ENCODE measurements at regions not wholly inside any gene's neighbourhood (a gene's known extent, or its start where the extent isn't known, plus 50 kb on each side); places are given as distances from the start of the nearest gene placed in this dataset.

DNA sequence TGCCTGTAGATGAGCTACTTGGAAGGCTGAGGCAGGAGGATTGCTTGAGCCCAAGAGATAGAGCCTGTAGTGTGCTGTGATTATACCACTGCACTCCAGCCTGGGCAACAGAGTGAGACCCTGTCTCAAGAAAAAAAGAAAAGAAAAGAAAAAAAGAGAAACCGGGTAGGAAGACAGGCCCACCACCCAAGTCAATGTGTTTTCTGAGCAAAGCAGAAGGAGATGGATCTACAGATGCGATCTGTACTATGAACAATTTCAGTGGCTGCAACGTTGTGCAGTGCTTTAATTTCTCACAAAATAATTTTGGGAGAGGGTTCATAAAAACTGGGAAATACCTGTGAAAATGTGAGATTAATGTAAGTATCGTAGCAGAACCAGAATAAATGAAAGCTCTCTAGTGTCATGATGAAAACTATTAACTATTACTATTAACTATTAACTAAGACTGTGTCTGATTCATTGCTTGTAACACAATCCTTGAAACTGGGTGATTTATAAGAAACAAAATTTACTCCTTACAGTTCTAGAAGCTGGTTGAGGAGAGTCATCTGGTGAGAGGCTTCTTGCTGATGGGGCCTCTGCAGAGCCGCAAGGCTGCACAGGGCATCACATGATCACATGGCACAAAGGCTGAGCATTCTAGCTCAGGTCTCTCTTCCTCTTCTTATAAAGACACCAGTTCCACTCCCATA is 233.1 kb upstream of the ZNF217 start:
- TF ChIP-seq, protein P1, sequence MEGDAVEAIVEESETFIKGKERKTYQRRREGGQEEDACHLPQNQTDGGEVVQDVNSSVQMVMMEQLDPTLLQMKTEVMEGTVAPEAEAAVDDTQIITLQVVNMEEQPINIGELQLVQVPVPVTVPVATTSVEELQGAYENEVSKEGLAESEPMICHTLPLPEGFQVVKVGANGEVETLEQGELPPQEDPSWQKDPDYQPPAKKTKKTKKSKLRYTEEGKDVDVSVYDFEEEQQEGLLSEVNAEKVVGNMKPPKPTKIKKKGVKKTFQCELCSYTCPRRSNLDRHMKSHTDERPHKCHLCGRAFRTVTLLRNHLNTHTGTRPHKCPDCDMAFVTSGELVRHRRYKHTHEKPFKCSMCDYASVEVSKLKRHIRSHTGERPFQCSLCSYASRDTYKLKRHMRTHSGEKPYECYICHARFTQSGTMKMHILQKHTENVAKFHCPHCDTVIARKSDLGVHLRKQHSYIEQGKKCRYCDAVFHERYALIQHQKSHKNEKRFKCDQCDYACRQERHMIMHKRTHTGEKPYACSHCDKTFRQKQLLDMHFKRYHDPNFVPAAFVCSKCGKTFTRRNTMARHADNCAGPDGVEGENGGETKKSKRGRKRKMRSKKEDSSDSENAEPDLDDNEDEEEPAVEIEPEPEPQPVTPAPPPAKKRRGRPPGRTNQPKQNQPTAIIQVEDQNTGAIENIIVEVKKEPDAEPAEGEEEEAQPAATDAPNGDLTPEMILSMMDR (IDR thresholded peaks at IDR 0.05 in 4 of 5, conservative IDR thresholded peaks at IDR 0.05 in 1 of 5): no peak
- no peak for TF ChIP-seq POLR2A (IDR thresholded peaks at IDR 0.05)

All from gastrocnemius medialis (tissue), 4 donors.